Naive thymus-derived CD4-positive, alpha-beta T cell (primary cell): ENCODE measurements at regions not wholly inside any gene's neighbourhood (a gene's known extent, or its start where the extent isn't known, plus 50 kb on each side); places are given as distances from the start of the nearest gene placed in this dataset.

Experiments
- ATAC-seq: fragments of 150-1000 bp; cut with Tn5 transposase; 2 replicates; pipeline ENCODE4 v1.10.0; 2021; ENCODE audit warnings: mild to moderate bottlenecking, moderate library complexity
- CTCF ChIA-PET: fragments of 350-600 bp; sonication (Branson Sonifier 250); formaldehyde crosslinking; loops from one replicate; lab custom pipeline; 2021; ENCODE audit warnings: antibody characterized with exemption; lab: Charles Lee
- POLR2A ChIA-PET: fragments of 350-600 bp; sonication (Branson Sonifier 250); formaldehyde crosslinking; loops from one replicate; lab custom pipeline; 2021; ENCODE audit warnings: antibody characterized with exemption, inconsistent platforms; lab: Charles Lee
- DNase-seq, 9 donors: peaks; one replicate each; pipeline versions ENCODE4 v3.0.0 to v3.0.0-alpha.2; 2020 to 2022; ENCODE audit warnings: mixed read lengths in 1 of 9
- H3K27ac ChIP-seq: one replicate; pipeline ENCODE4 v1.7.0; 2013; ENCODE audit warnings: mild to moderate bottlenecking, low read depth, low read length, moderate library complexity
- H3K27me3 ChIP-seq, 2 donors: one replicate each; pipeline ENCODE4 v1.7.0; 2013; ENCODE audit warnings: low read length in 2 of 2, mild to moderate bottlenecking in 2 of 2, moderate library complexity in 2 of 2; ENCODE audit not compliant: control insufficient read depth in 2 of 2, insufficient read depth in 2 of 2
- H3K36me3 ChIP-seq, 3 experiments: 1 replicate in 2 of 3; 2 replicates in 1 of 3; pipeline ENCODE4 v1.7.0; 2013; ENCODE audit warnings: low read length in 3 of 3, mild to moderate bottlenecking in 3 of 3, moderate library complexity in 1 of 3; ENCODE audit not compliant: insufficient read depth in 3 of 3, control insufficient read depth in 2 of 3
- H3K4me1 ChIP-seq, 2 donors: one replicate each; pipeline ENCODE4 v1.7.0; 2013; ENCODE audit warnings: low read length in 2 of 2, mild to moderate bottlenecking in 2 of 2, moderate library complexity in 1 of 2; ENCODE audit not compliant: control insufficient read depth in 2 of 2, insufficient read depth in 2 of 2
- H3K4me3 ChIP-seq: 2 replicates; pipeline ENCODE4 v1.7.0; 2013; ENCODE audit warnings: mild to moderate bottlenecking, low read length
- H3K9me3 ChIP-seq, 3 experiments: 1 replicate in 2 of 3; 2 replicates in 1 of 3; pipeline ENCODE4 v1.7.0; 2013; ENCODE audit warnings: low read length in 3 of 3; ENCODE audit not compliant: control insufficient read depth in 2 of 3
- H3K27ac Mint-ChIP-seq, 9 donors: one replicate each; pipeline ENCODE4 v1.8.0; 2020 to 2022; ENCODE audit warnings: mixed read lengths in 9 of 9, mild to moderate bottlenecking in 8 of 9, moderate library complexity in 5 of 9, inconsistent platforms in 2 of 9
- H3K27me3 Mint-ChIP-seq, 5 donors: one replicate each; pipeline ENCODE4 v1.8.0; 2021 to 2022; ENCODE audit warnings: mixed read lengths in 5 of 5, mild to moderate bottlenecking in 1 of 5
- H3K36me3 Mint-ChIP-seq, 5 donors: one replicate each; pipeline ENCODE4 v1.8.0; 2020 to 2022; ENCODE audit warnings: mixed read lengths in 5 of 5, mild to moderate bottlenecking in 3 of 5, inconsistent platforms in 1 of 5
- H3K4me1 Mint-ChIP-seq, 7 donors: one replicate each; pipeline ENCODE4 v1.8.0; 2020 to 2022; ENCODE audit warnings: mixed read lengths in 7 of 7, mild to moderate bottlenecking in 3 of 7, inconsistent platforms in 1 of 7
- H3K4me3 Mint-ChIP-seq, 10 donors: one replicate each; pipeline ENCODE4 v1.8.0; 2020 to 2022; ENCODE audit warnings: mild to moderate bottlenecking in 10 of 10, mixed read lengths in 10 of 10, moderate library complexity in 6 of 10, inconsistent platforms in 2 of 10
- H3K9me3 Mint-ChIP-seq, 11 donors: one replicate each; pipeline ENCODE4 v1.8.0; 2020 to 2022; ENCODE audit warnings: mixed read lengths in 11 of 11, mild to moderate bottlenecking in 4 of 11, inconsistent platforms in 1 of 11, moderate library complexity in 1 of 11
- intact Hi-C, 2 donors: fragments of 100-400 bp; cut with micrococcal nuclease; formaldehyde crosslinking; loops; one replicate each; pipeline ENCODE4 v1.15.1; 2023

- Histone ChIP-seq H3K4me3 (no peak overlapping the region), H3K4me1 (no peaks in the 10 kb centered on the region), H3K9me3 (no peaks in the 10 kb centered on the region), H3K27ac (no peak overlapping the region), H3K27me3 (no peaks in the 10 kb centered on the region), H3K36me3 (no peaks in the 10 kb centered on the region)
- ChIA-PET CTCF (no interaction called here), POLR2A (no interaction called here)
- peak overlapping the region in 1 of 9 donors; percentile 9 for H3K27ac Mint-ChIP-seq
- H3K9me3 Mint-ChIP-seq, result no peaks in the 10 kb centered on the region
- H3K36me3 Mint-ChIP-seq, result no peaks in the 10 kb centered on the region
- peaks cover 0 to 8% (median 0%) of the 10 kb centered on the region in 5 donors for H3K27me3 Mint-ChIP-seq
- H3K4me3 Mint-ChIP-seq, result no peak overlapping the region
- DNase-seq (no peak), ATAC-seq (no peak)
- intact Hi-C loops, result no loop called here
- H3K4me1 Mint-ChIP-seq, result no peaks in the 10 kb centered on the region
Measured at GRCh38 chr9:38251036-38251860, 141.3 kb upstream of the ALDH1B1 start.

GRCh38 chr9:38250279-38251035, 142.0 kb upstream of the ALDH1B1 start:
- H3K27ac Mint-ChIP-seq, result no peak overlapping the region
- no peak overlapping the region for H3K4me3 ChIP-seq
- CTCF ChIA-PET, result no interaction called here
- H3K27ac ChIP-seq, result no peak overlapping the region
- H3K4me1 Mint-ChIP-seq, result no peaks in the 10 kb centered on the region
- H3K9me3 Mint-ChIP-seq, result no peaks in the 10 kb centered on the region
- H3K36me3 ChIP-seq, result no peaks in the 10 kb centered on the region
- H3K4me3 Mint-ChIP-seq, result no peak overlapping the region
- DNase-seq, result peak in 1 of 9 donors; percentile 3
- H3K36me3 Mint-ChIP-seq, result no peaks in the 10 kb centered on the region
- no peaks in the 10 kb centered on the region for H3K4me1 ChIP-seq
- H3K27me3 ChIP-seq, result no peaks in the 10 kb centered on the region
- H3K9me3 ChIP-seq, result no peaks in the 10 kb centered on the region
- peaks cover 0 to 7% (median 0%) of the 10 kb centered on the region in 5 donors for H3K27me3 Mint-ChIP-seq
- ATAC-seq, result no peak
- intact Hi-C loops, result no loop called here
- POLR2A ChIA-PET, result no interaction called here

GRCh38 chr9:38249587-38250210, 142.8 kb upstream of the ALDH1B1 start:
- intact Hi-C loops, result no loop called here
- peak overlapping the region in 1 of 9 donors; percentile 81 for H3K27ac Mint-ChIP-seq
- Histone ChIP-seq H3K36me3 (no peaks in the 10 kb centered on the region), H3K27ac (no peak overlapping the region), H3K4me3 (no peak overlapping the region), H3K4me1 (no peaks in the 10 kb centered on the region), H3K9me3 (no peaks in the 10 kb centered on the region), H3K27me3 (no peaks in the 10 kb centered on the region)
- DNase-seq (peak in 1 of 9 donors; percentile 6), ATAC-seq (no peak)
- POLR2A ChIA-PET, result no interaction called here
- no peak overlapping the region for H3K4me3 Mint-ChIP-seq
- CTCF ChIA-PET, result no interaction called here
- H3K27me3 Mint-ChIP-seq, result peaks cover 0 to 4% (median 0%) of the 10 kb centered on the region in 5 donors
- H3K4me1 Mint-ChIP-seq, result no peaks in the 10 kb centered on the region
- H3K36me3 Mint-ChIP-seq, result no peaks in the 10 kb centered on the region
- H3K9me3 Mint-ChIP-seq, result no peaks in the 10 kb centered on the region

- DNase-seq, result no peak
- CTCF ChIA-PET, result no interaction called here
- Mint-ChIP-seq H3K4me3 (no peak overlapping the region), H3K27ac (no peak overlapping the region), H3K36me3 (no peaks in the 10 kb centered on the region), H3K9me3 (peaks cover 0 to under 1% (median 0%) of the 10 kb centered on the region in 11 donors), H3K27me3 (peaks cover 0 to 4% (median 0%) of the 10 kb centered on the region in 5 donors), H3K4me1 (no peaks in the 10 kb centered on the region)
- Histone ChIP-seq H3K27ac (no peak overlapping the region), H3K27me3 (no peaks in the 10 kb centered on the region), H3K4me1 (no peaks in the 10 kb centered on the region), H3K9me3 (no peaks in the 10 kb centered on the region), H3K4me3 (no peak overlapping the region), H3K36me3 (no peaks in the 10 kb centered on the region)
- POLR2A ChIA-PET, result no interaction called here
- intact Hi-C loops, result no loop called here
- ATAC-seq, result no peak
Measured at GRCh38 chr9:38249049-38249448, 143.5 kb upstream of the ALDH1B1 start.

GRCh38 chr9:38246833-38247232, 145.7 kb upstream of the ALDH1B1 start:
- CTCF ChIA-PET, result no interaction called here

GRCh38 chr9:38244971-38245370, 147.5 kb upstream of the ALDH1B1 start:
- ATAC-seq (no peak), DNase-seq (no peak)
- intact Hi-C loops, result no loop called here
- Histone ChIP-seq H3K27me3 (no peaks in the 10 kb centered on the region), H3K27ac (no peak overlapping the region), H3K36me3 (no peaks in the 10 kb centered on the region), H3K9me3 (no peaks in the 10 kb centered on the region), H3K4me1 (no peaks in the 10 kb centered on the region), H3K4me3 (no peak overlapping the region)
- H3K9me3 Mint-ChIP-seq, result peaks cover 0 to 11% (median 1%) of the 10 kb centered on the region in 11 donors
- ChIA-PET CTCF (no interaction called here), POLR2A (no interaction called here)
- peaks cover 0 to 3% (median 0%) of the 10 kb centered on the region in 5 donors for H3K36me3 Mint-ChIP-seq
- H3K27me3 Mint-ChIP-seq, result no peaks in the 10 kb centered on the region
- no peak overlapping the region for H3K4me3 Mint-ChIP-seq
- H3K27ac Mint-ChIP-seq, result no peak overlapping the region
- no peaks in the 10 kb centered on the region for H3K4me1 Mint-ChIP-seq

More at GRCh38 chr9:38246833-38247232, 145.7 kb upstream of the ALDH1B1 start:
- Mint-ChIP-seq H3K27me3 (peaks cover 0 to 4% (median 0%) of the 10 kb centered on the region in 5 donors), H3K27ac (no peak overlapping the region), H3K4me3 (no peak overlapping the region), H3K4me1 (no peaks in the 10 kb centered on the region), H3K9me3 (peaks cover 0 to 1% (median 0%) of the 10 kb centered on the region in 11 donors), H3K36me3 (no peaks in the 10 kb centered on the region)
- POLR2A ChIA-PET, result no interaction called here
- Histone ChIP-seq H3K27ac (no peak overlapping the region), H3K36me3 (no peaks in the 10 kb centered on the region), H3K4me3 (no peak overlapping the region), H3K9me3 (no peaks in the 10 kb centered on the region), H3K27me3 (no peaks in the 10 kb centered on the region), H3K4me1 (no peaks in the 10 kb centered on the region)
- DNase-seq, result no peak
- intact Hi-C loops, result no loop called here
- no peak for ATAC-seq
